Ishikawa (cell line): ENCODE measurements at regions not wholly inside any gene's neighbourhood (a gene's known extent, or its start where the extent isn't known, plus 50 kb on each side); places are given as distances from the start of the nearest gene placed in this dataset.

Source experiments
- CREB1 ChIP-seq: IDR thresholded peaks from 2 replicates; pipeline ENCODE4 v1.6.1; 2012; ENCODE audit warnings: low read depth
- EP300 ChIP-seq: IDR thresholded peaks from 2 replicates; pipeline ENCODE4 v1.6.1; 2012; ENCODE audit warnings: borderline replicate concordance
- FOXM1 ChIP-seq: IDR thresholded peaks from 2 replicates; pipeline ENCODE4 v1.6.1; 2012; ENCODE audit warnings: low read depth, borderline replicate concordance
- MAX ChIP-seq: IDR thresholded peaks from 2 replicates; pipeline ENCODE4 v1.6.1; 2012
- NFIC ChIP-seq: IDR thresholded peaks from 2 replicates; pipeline ENCODE4 v1.6.1; 2012
- RAD21 ChIP-seq: IDR thresholded peaks from 2 replicates; pipeline ENCODE4 v1.6.1; 2012; ENCODE audit warnings: low read depth
- REST ChIP-seq: IDR thresholded peaks from 2 replicates; pipeline ENCODE4 v1.6.1; 2012; ENCODE audit warnings: low read depth, mild to moderate bottlenecking
- TAF1 ChIP-seq: IDR thresholded peaks from 2 replicates; pipeline ENCODE4 v1.6.1; 2012; ENCODE audit warnings: low read depth, mild to moderate bottlenecking
- TCF12 ChIP-seq: IDR thresholded peaks from 2 replicates; pipeline ENCODE4 v1.6.1; 2012; ENCODE audit warnings: low read depth
- TEAD4 ChIP-seq: IDR thresholded peaks from 2 replicates; pipeline ENCODE4 v1.6.1; 2012
- YY1 ChIP-seq: IDR thresholded peaks from 2 replicates; pipeline ENCODE4 v1.6.1; 2012; ENCODE audit warnings: low read depth
- ZBTB7A ChIP-seq: IDR thresholded peaks from 2 replicates; pipeline ENCODE4 v1.6.1; 2012; ENCODE audit warnings: low read depth

GRCh38 chr14:86442135-86442534 is 912.2 kb downstream of the FLRT2 start:
- TF ChIP-seq TCF12 (no peak), EP300 (no peak), MAX (no peak), TAF1 (no peak), RAD21 (no peak), ZBTB7A (no peak), REST (no peak), NFIC (no peak), FOXM1 (no peak), YY1 (no peak), CREB1 (no peak), TEAD4 (no peak)
